GM12873 (cell line): ENCODE measurements at regions not wholly inside any gene's neighbourhood (a gene's known extent, or its start where the extent isn't known, plus 50 kb on each side); places are given as distances from the start of the nearest gene placed in this dataset.

ENCODE experiments used
- TF ChIP-seq, protein P1 (sequence below): IDR thresholded peaks from 2 replicates; pipeline ENCODE4 v1.5.1; 2012; ENCODE audit warnings: low read depth, mild to moderate bottlenecking, moderate library complexity, low read length, control low read depth; ENCODE audit not compliant: insufficient read depth; ENCODE audit errors: missing control alignments

- TF ChIP-seq, protein P1, sequence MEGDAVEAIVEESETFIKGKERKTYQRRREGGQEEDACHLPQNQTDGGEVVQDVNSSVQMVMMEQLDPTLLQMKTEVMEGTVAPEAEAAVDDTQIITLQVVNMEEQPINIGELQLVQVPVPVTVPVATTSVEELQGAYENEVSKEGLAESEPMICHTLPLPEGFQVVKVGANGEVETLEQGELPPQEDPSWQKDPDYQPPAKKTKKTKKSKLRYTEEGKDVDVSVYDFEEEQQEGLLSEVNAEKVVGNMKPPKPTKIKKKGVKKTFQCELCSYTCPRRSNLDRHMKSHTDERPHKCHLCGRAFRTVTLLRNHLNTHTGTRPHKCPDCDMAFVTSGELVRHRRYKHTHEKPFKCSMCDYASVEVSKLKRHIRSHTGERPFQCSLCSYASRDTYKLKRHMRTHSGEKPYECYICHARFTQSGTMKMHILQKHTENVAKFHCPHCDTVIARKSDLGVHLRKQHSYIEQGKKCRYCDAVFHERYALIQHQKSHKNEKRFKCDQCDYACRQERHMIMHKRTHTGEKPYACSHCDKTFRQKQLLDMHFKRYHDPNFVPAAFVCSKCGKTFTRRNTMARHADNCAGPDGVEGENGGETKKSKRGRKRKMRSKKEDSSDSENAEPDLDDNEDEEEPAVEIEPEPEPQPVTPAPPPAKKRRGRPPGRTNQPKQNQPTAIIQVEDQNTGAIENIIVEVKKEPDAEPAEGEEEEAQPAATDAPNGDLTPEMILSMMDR = no peak
These were observed 380.6 kb upstream of the PHF14 start for GRCh38 chr7:10593080-10593479.

DNA sequence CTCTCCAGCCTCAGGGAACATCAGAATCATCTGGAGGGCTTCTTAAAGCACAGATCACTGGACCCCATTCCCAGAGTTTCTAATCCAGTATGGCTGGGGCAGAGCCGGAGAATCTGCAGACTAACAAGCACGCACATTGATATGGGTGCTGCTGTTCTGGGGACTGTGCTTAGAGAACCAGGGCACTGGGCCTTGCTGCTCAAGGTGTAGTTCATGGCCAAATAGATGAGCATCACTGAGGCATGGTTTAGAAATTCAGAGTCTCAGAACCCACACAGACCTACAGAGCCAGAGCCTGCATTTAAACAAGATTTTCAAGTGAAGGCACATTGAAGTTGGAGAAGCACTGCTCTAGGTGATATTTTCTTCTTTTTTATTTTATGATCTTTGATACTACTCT, 376.8 kb upstream of the PHF14 start:
- TF ChIP-seq, protein P1 = no peak

- TF ChIP-seq, protein P1 = no peak
These were observed 369.5 kb upstream of the PHF14 start for GRCh38 chr7:10604128-10604527.

DNA sequence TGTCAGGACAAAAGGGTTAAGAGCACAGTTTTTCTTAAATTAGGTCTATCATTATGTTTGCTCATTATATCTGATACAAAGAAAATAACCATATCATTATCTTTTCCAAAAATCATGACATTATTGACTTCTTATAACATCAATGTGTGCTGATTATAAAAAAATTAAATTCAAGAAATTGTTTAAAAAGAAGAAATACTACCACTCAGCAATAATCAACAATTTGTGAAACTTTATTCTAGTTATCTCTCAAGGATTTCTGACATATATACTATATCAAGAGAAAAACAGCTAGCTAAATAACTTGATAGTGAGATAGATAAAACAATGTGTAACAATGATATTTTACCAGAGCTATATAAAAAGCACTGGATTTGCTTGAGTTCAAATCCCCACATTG, 360.7 kb upstream of the PHF14 start:
- TF ChIP-seq, protein P1 = no peak

DNA sequence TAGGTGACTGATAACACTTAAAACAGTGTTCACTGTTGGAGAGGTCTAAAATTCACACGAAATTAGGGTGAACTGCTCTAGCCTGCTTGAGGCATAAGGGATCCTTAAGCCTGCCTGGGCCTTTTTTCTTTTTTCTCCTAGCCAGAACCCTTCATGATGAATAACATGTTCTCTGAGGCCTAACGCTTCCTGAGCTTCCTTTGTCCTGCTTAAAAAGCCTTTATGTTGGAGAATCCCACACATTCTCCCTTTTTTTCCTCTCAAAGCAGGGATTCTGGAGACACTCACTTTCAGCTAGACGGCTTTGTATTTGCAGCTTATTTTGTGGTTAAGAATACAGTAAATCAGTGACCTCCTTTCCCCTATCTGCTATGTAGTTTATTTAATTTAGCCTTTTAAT, 354.7 kb upstream of the PHF14 start:
- TF ChIP-seq, protein P1 = no peak

GRCh38 chr7:10632712-10633111, 341.0 kb upstream of the PHF14 start:
- TF ChIP-seq, protein P1 = no peak

DNA sequence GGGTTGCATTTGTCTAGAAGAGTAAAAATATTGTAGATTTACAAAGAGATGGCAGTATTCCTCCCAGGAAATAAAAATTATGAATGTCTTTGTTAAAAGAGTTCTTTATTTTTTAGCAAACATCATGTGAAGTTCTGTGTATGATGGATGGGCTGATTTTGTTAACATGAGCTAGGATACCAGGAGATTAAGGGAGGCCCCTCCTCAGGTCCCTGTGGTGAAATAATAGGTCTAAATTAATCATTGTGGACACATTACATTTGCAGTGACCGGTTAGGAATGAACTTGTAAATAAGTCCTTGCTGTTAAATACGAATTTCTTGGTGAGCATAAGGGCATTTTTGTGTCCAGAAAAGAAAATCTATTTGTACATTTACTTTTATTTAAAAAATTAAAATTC, 339.4 kb upstream of the PHF14 start:
- TF ChIP-seq, protein P1 = no peak
